Breast epithelium (tissue), 4 donors: ENCODE measurements at regions not wholly inside any gene's neighbourhood (a gene's known extent, or its start where the extent isn't known, plus 50 kb on each side); places are given as distances from the start of the nearest gene placed in this dataset.

Experiments used
- DNase-seq, 2 donors: peaks; one replicate each; pipeline ENCODE4 v3.0.0-alpha.2; 2019; ENCODE audit warnings: low spot score in 2 of 2
- H3K27ac ChIP-seq, 2 donors: fragments of 200-600 bp; sonication (generic) in 1 of 2; one replicate each; pipeline ENCODE4 v1.5.1; 2016 to 2019; ENCODE audit warnings: mild to moderate bottlenecking in 1 of 2
- H3K27me3 ChIP-seq, 2 donors: fragments of 200-600 bp; sonication (generic) in 1 of 2; one replicate each; pipeline versions ENCODE4 v1.5.1 to v1.6.0; 2017 to 2019; ENCODE audit warnings: control low read depth in 1 of 2, mild to moderate bottlenecking in 1 of 2
- H3K36me3 ChIP-seq: fragments of 200-600 bp; one replicate; pipeline ENCODE4 v1.5.1; 2019
- H3K4me1 ChIP-seq, 2 donors: fragments of 200-600 bp; sonication (generic); one replicate each; pipeline ENCODE4 v1.5.1; 2016 to 2019; ENCODE audit warnings: control low read depth in 1 of 2
- H3K4me3 ChIP-seq, 3 donors: fragments of 200-600 bp; sonication (generic); 1 replicate in 2 of 3; 2 replicates in 1 of 3; pipeline ENCODE4 v1.5.1; 2016 to 2019; ENCODE audit warnings: mild to moderate bottlenecking in 3 of 3, moderate library complexity in 2 of 3
- H3K9me3 ChIP-seq, 2 donors: fragments of 200-600 bp; sonication (generic) in 1 of 2; one replicate each; pipeline ENCODE4 v1.5.1; 2016 to 2019; ENCODE audit warnings: control low read depth in 1 of 2
- CTCF ChIP-seq, 3 donors: fragments of 450-650 bp; IDR thresholded peaks; one replicate each; pipeline ENCODE4 v1.5.1; 2016 to 2017; ENCODE audit warnings: antibody characterized with exemption in 3 of 3, mild to moderate bottlenecking in 3 of 3, moderate library complexity in 3 of 3
- POLR2A ChIP-seq: fragments of 450-650 bp; IDR thresholded peaks from one replicate; pipeline ENCODE4 v1.6.1; 2016; ENCODE audit warnings: antibody characterized with exemption, mild to moderate bottlenecking, moderate library complexity
- POLR2AphosphoS5 ChIP-seq, 3 donors: sonication (generic); formaldehyde crosslinking; IDR thresholded peaks; one replicate each; pipeline ENCODE4 v1.6.1; 2017; ENCODE audit warnings: antibody characterized with exemption in 3 of 3
- intact Hi-C: fragments of 100-400 bp; cut with DNase I; formaldehyde crosslinking; loops from one replicate; pipeline ENCODE4 v1.15.1; 2023; ENCODE audit warnings: low total_unique reads

- intact Hi-C loops: no loop called here
- TF ChIP-seq POLR2A (no peak), POLR2AphosphoS5 (IDR thresholded peaks at IDR 0.05) (no peak), CTCF (IDR thresholded peaks at IDR 0.05) (no peak)
- Histone ChIP-seq H3K27ac (no peak overlapping the region), H3K9me3 (no peaks in the 10 kb centered on the region), H3K36me3 (no peaks in the 10 kb centered on the region), H3K4me1 (no peaks in the 10 kb centered on the region), H3K4me3 (no peak overlapping the region), H3K27me3 (no peaks in the 10 kb centered on the region)
- no peak for DNase-seq
These were observed 894.7 kb downstream of the C6orf118 start for GRCh38 chr6:164414695-164415094.

GRCh38 chr6:164412566-164412965, 896.8 kb downstream of the C6orf118 start:
- intact Hi-C loops: no loop called here

GRCh38 chr6:164410017-164410416, 899.4 kb downstream of the C6orf118 start:
- no peak overlapping the region for H3K27ac ChIP-seq
- H3K36me3 ChIP-seq: no peaks in the 10 kb centered on the region
- H3K9me3 ChIP-seq: no peaks in the 10 kb centered on the region

More at GRCh38 chr6:164412566-164412965, 896.8 kb downstream of the C6orf118 start:
- Histone ChIP-seq H3K4me3 (no peak overlapping the region), H3K27me3 (no peaks in the 10 kb centered on the region), H3K9me3 (no peaks in the 10 kb centered on the region), H3K27ac (no peak overlapping the region), H3K4me1 (no peaks in the 10 kb centered on the region), H3K36me3 (no peaks in the 10 kb centered on the region)
- no peak for DNase-seq
- no peak for TF ChIP-seq POLR2A
- no peak for TF ChIP-seq POLR2AphosphoS5 (IDR thresholded peaks at IDR 0.05)
- no peak for TF ChIP-seq CTCF (IDR thresholded peaks at IDR 0.05)

GRCh38 chr6:164409309-164410009, 899.9 kb downstream of the C6orf118 start:
- no peak overlapping the region for H3K4me3 ChIP-seq
- no peak overlapping the region for H3K27ac ChIP-seq
- TF ChIP-seq CTCF (IDR thresholded peaks at IDR 0.05) (no peak), POLR2A (no peak), POLR2AphosphoS5 (IDR thresholded peaks at IDR 0.05) (no peak)
- no peaks in the 10 kb centered on the region for H3K36me3 ChIP-seq
- no peaks in the 10 kb centered on the region for H3K9me3 ChIP-seq
- no peaks in the 10 kb centered on the region for H3K4me1 ChIP-seq
- H3K27me3 ChIP-seq: no peaks in the 10 kb centered on the region
- intact Hi-C loops: no loop called here
- DNase-seq: no peak

More at GRCh38 chr6:164410017-164410416, 899.4 kb downstream of the C6orf118 start:
- no peak for DNase-seq
- intact Hi-C loops: no loop called here
- no peaks in the 10 kb centered on the region for H3K4me1 ChIP-seq
- H3K27me3 ChIP-seq: no peaks in the 10 kb centered on the region
- TF ChIP-seq POLR2AphosphoS5 (IDR thresholded peaks at IDR 0.05) (no peak), POLR2A (no peak), CTCF (IDR thresholded peaks at IDR 0.05) (no peak)
- no peak overlapping the region for H3K4me3 ChIP-seq

- TF ChIP-seq POLR2A (no peak), POLR2AphosphoS5 (IDR thresholded peaks at IDR 0.05) (no peak), CTCF (IDR thresholded peaks at IDR 0.05) (no peak)
- Histone ChIP-seq H3K36me3 (no peaks in the 10 kb centered on the region), H3K27me3 (no peaks in the 10 kb centered on the region), H3K4me3 (no peak overlapping the region), H3K4me1 (no peaks in the 10 kb centered on the region), H3K27ac (no peak overlapping the region), H3K9me3 (no peaks in the 10 kb centered on the region)
- intact Hi-C loops: no loop called here
- DNase-seq: no peak
These were observed 900.5 kb downstream of the C6orf118 start for GRCh38 chr6:164408868-164409267.
